HCT116 (cell line): ENCODE measurements at regions not wholly inside any gene's neighbourhood (a gene's known extent, or its start where the extent isn't known, plus 50 kb on each side); places are given as distances from the start of the nearest gene placed in this dataset.

Experiments used
- CTCF ChIP-seq, 3 experiments: fragments of 200-600 bp in 1 of 3; sonication (generic) in 1 of 3; IDR thresholded peaks in 2 of 3; conservative IDR thresholded peaks in 1 of 3; 2 replicates each; pipeline ENCODE4 v1.5.1; 2012 to 2017; ENCODE audit warnings: low read depth in 2 of 3, low read length in 2 of 3, antibody characterized with exemption in 1 of 3, borderline replicate concordance in 1 of 3, control low read depth in 1 of 3, mild to moderate bottlenecking in 1 of 3, mixed read lengths in 1 of 3, mixed run types in 1 of 3, moderate library complexity in 1 of 3; ENCODE audit not compliant: insufficient read depth in 1 of 3
- EGR1 ChIP-seq: IDR thresholded peaks from 2 replicates; pipeline ENCODE4 v1.6.1; 2012; ENCODE audit warnings: low read depth
- EZH2phosphoT487 ChIP-seq: fragments of 200-600 bp; IDR thresholded peaks from 2 replicates; pipeline ENCODE4 v1.6.1; 2018; ENCODE audit warnings: antibody characterized with exemption, borderline replicate concordance
- JUND ChIP-seq: IDR thresholded peaks from 2 replicates; pipeline ENCODE4 v1.6.1; 2012
- MAX ChIP-seq: IDR thresholded peaks from 2 replicates; pipeline ENCODE4 v1.6.1; 2012
- POLR2A ChIP-seq: IDR thresholded peaks from 2 replicates; pipeline ENCODE4 v1.7.0; 2011; ENCODE audit warnings: borderline replicate concordance; ENCODE audit not compliant: insufficient read depth, insufficient read length; ENCODE audit errors: extremely low read depth
- POLR2AphosphoS5 ChIP-seq: IDR thresholded peaks from 2 replicates; pipeline ENCODE4 v1.6.1; 2011; ENCODE audit warnings: mild to moderate bottlenecking, low read depth, low read length, moderate library complexity
- REST ChIP-seq: IDR thresholded peaks from 2 replicates; pipeline ENCODE4 v1.6.1; 2012; ENCODE audit warnings: low read depth
- SIN3A ChIP-seq: IDR thresholded peaks from 2 replicates; pipeline ENCODE4 v1.6.1; 2012; ENCODE audit warnings: low read depth
- SRF ChIP-seq: IDR thresholded peaks from 2 replicates; pipeline ENCODE4 v1.6.1; 2012; ENCODE audit warnings: low read depth
- TCF7L2 ChIP-seq: IDR thresholded peaks from 2 replicates; pipeline ENCODE4 v1.7.0; 2011; ENCODE audit warnings: borderline replicate concordance, inconsistent platforms; ENCODE audit not compliant: insufficient read depth, insufficient read length; ENCODE audit errors: extremely low read depth
- YY1 ChIP-seq: IDR thresholded peaks from 2 replicates; pipeline ENCODE4 v1.6.1; 2011; ENCODE audit warnings: low read length, low read depth, moderate library complexity, mild to moderate bottlenecking; ENCODE audit not compliant: insufficient replicate concordance; ENCODE audit errors: extremely low read depth
- ZNF274 ChIP-seq: fragments of 200-500 bp; sonication (Bioruptor generic); IDR thresholded peaks from 2 replicates; pipeline ENCODE4 v1.6.1; 2014; ENCODE audit warnings: mild to moderate bottlenecking, low read depth, low read length, inconsistent platforms

GRCh38 chr4:127414951-127415606 lies 217.7 kb upstream of the INTU start:
- TF ChIP-seq CTCF (IDR thresholded peaks at IDR 0.05 in 2 of 3, conservative IDR thresholded peaks at IDR 0.05 in 1 of 3; ENCODE audit: borderline replicate concordance in 1 of 3, insufficient read depth in 1 of 3, low read depth in 2 of 3, low read length in 2 of 3) (no peak), POLR2A (no peak), SIN3A (no peak), REST (no peak), MAX (no peak), ZNF274 (no peak), TCF7L2 (no peak), EGR1 (no peak), SRF (no peak), POLR2AphosphoS5 (no peak), EZH2phosphoT487 (no peak), JUND (no peak), YY1 (no peak)
